Testis (tissue), 2 donors: ENCODE measurements at regions not wholly inside any gene's neighbourhood (a gene's known extent, or its start where the extent isn't known, plus 50 kb on each side); places are given as distances from the start of the nearest gene placed in this dataset.

Source experiments
- POLR2A ChIP-seq: fragments of 450-650 bp; IDR thresholded peaks from one replicate; pipeline ENCODE4 v1.6.1; 2017; ENCODE audit warnings: antibody characterized with exemption, mild to moderate bottlenecking, moderate library complexity
- TF ChIP-seq, protein P1 (sequence below), 3 experiments: fragments of 450-650 bp in 2 of 3; fragments of 200-600 bp in 1 of 3; sonication (generic) in 1 of 3; IDR thresholded peaks; one replicate each; pipeline ENCODE4 v1.5.1; 2016 to 2019; ENCODE audit warnings: antibody characterized with exemption in 3 of 3, mild to moderate bottlenecking in 2 of 3, moderate library complexity in 1 of 3

DNA sequence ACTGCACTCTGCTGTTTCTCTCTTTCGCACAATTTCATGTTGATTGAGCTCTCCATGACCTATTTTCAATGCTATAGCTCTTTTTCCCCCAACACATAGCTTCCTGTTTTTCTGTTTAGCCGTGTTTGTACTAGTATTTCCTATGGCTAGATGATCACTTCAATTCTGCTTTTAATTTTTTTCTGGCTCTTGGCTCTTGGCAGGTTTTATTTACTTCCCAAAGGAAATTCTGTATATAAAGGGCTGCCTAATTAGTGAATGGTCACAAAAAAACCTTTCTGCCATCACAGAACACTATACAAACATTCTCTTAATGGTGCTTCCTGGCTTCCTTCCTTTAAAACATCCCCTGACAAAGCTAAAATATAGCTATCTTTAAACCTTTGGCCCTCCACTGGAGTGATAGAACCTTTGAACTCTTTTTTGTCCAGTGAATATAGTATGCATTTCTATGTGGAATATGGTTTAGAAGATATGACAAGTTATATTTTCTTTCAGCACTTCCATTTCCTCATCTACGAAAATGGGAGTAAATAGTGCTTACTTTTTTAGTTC is 88.2 kb downstream of the RASSF9 start:
- no peak for TF ChIP-seq POLR2A
- TF ChIP-seq, protein P1, sequence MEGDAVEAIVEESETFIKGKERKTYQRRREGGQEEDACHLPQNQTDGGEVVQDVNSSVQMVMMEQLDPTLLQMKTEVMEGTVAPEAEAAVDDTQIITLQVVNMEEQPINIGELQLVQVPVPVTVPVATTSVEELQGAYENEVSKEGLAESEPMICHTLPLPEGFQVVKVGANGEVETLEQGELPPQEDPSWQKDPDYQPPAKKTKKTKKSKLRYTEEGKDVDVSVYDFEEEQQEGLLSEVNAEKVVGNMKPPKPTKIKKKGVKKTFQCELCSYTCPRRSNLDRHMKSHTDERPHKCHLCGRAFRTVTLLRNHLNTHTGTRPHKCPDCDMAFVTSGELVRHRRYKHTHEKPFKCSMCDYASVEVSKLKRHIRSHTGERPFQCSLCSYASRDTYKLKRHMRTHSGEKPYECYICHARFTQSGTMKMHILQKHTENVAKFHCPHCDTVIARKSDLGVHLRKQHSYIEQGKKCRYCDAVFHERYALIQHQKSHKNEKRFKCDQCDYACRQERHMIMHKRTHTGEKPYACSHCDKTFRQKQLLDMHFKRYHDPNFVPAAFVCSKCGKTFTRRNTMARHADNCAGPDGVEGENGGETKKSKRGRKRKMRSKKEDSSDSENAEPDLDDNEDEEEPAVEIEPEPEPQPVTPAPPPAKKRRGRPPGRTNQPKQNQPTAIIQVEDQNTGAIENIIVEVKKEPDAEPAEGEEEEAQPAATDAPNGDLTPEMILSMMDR (IDR thresholded peaks at IDR 0.05), result no peak
